ENCODE measurements at regions not wholly inside any gene's neighbourhood (a gene's known extent, or its start where the extent isn't known, plus 50 kb on each side); places are given as distances from the start of the nearest gene placed in this dataset.

DNA sequence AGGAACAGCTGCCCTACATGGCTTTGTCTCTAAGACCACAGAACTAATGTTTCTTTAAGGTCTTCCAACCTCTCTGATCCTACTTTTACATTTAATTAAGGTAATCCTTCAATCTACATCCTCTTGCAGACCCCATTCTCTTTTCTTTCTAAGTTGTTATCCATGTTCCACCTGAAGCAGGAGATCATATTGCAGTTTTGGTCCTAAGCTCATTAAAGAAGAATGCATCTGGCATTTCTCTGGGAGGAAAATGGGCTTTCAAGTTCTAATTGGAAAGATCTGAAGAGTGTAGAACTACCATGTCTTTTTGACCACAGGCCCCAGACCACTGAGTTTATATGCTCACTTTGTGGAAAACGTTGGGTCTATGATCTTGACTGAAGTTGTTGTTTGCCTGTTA is 111.2 kb downstream of the SEM1 start:
- TF ChIP-seq ZFP30 (CRISPR knock-in tag; IDR thresholded peaks at IDR 0.05) = no peak
- ATAC-seq = no peak

DNA sequence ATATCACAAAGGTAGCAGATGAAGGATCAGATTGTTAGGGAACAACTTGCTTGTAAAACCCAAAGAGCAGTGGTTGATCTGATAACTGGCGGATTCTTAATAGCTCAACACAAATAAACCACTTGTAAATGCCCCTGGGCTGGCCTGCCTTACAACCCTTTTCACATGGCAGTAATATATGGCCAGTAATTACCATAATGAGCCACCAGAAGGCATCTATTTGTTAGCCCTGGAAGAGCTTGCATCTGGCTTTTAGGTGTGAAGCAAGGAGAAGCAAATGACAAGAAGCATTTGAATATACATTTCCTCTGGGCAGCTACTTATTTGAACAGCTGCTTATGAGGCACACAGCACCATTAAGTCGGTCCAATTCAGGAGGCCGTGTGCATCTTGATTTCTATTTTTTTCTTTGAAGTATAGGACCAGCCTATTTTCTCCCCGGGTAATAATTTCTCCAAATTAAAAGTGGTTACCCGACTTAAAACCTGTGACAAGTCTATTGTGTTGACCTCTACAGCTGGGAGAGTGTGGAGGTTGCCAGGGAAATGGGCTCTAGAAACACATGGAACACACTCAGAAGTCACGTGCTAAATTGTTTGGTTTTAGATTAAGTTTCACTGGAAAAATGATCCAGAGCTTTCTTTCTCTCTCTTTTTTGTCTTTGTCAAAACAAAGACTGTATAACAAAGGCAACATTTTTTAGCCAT is 113.4 kb downstream of the SEM1 start:
- ATAC-seq = peak; percentile 57; the same call in 2 of the 3 replicates
- no peak for TF ChIP-seq ZFP3 (CRISPR knock-in tag; IDR thresholded peaks at IDR 0.05)
- no peak for TF ChIP-seq ISL1 (CRISPR knock-in tag; IDR thresholded peaks at IDR 0.05)
- no peak for TF ChIP-seq TOX (CRISPR knock-in tag; IDR thresholded peaks at IDR 0.05; ENCODE audit: borderline replicate concordance)

DNA sequence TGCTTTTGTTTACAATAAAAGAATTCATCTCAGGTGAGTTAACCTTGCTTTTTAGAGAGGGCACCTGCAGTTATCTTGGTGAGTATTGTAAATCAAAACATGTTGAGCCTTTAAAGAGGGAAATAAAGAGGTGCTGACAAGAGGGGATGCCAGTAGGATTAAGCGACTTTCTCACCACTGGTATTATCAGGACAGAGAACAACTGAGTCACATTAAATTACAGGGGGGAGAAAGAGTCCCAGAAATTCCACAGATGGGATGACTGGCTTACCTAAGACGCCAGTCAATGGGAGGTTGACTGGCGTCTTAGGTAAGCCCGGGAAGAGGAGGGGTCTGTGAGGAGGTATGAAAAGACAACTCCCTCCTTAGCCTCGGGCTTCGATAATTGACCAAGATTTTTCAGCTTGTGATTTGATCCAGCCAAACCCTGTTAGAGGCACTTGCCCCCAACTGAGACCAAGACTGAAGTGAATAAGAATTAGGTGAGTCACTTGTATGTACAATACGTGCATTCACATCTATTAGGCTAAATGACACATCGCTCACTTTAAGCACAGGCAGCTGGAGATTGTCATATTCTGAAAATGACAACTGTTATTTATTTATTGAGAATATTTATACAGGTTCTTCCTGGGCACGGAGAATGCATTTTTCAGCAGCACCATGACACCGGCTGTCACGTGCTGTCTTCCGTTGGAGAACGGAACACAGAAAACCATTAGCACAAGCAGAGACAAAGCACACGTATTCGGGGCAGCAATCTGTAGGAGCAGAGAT is 117.6 kb downstream of the SEM1 start:
- TF ChIP-seq, protein P1, sequence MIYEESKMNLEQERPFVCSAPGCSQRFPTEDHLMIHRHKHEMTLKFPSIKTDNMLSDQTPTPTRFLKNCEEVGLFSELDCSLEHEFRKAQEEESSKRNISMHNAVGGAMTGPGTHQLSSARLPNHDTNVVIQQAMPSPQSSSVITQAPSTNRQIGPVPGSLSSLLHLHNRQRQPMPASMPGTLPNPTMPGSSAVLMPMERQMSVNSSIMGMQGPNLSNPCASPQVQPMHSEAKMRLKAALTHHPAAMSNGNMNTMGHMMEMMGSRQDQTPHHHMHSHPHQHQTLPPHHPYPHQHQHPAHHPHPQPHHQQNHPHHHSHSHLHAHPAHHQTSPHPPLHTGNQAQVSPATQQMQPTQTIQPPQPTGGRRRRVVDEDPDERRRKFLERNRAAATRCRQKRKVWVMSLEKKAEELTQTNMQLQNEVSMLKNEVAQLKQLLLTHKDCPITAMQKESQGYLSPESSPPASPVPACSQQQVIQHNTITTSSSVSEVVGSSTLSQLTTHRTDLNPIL (CRISPR knock-in tag; IDR thresholded peaks at IDR 0.05; ENCODE audit: low read depth) = peak; percentile 23; the same call in 1 of the 2 replicates
- no peak for TF ChIP-seq ZC3H10 (CRISPR knock-in tag; IDR thresholded peaks at IDR 0.05)
- TF ChIP-seq, protein P2, sequence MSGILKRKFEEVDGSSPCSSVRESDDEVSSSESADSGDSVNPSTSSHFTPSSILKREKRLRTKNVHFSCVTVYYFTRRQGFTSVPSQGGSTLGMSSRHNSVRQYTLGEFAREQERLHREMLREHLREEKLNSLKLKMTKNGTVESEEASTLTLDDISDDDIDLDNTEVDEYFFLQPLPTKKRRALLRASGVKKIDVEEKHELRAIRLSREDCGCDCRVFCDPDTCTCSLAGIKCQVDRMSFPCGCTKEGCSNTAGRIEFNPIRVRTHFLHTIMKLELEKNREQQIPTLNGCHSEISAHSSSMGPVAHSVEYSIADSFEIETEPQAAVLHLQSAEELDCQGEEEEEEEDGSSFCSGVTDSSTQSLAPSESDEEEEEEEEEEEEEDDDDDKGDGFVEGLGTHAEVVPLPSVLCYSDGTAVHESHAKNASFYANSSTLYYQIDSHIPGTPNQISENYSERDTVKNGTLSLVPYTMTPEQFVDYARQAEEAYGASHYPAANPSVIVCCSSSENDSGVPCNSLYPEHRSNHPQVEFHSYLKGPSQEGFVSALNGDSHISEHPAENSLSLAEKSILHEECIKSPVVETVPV (CRISPR knock-in tag; IDR thresholded peaks at IDR 0.05) = no peak
- no peak for TF ChIP-seq ZNF70 (CRISPR knock-in tag; IDR thresholded peaks at IDR 0.05)
- TF ChIP-seq RARB (CRISPR knock-in tag; IDR thresholded peaks at IDR 0.05) = no peak
- no peak for ATAC-seq

DNA sequence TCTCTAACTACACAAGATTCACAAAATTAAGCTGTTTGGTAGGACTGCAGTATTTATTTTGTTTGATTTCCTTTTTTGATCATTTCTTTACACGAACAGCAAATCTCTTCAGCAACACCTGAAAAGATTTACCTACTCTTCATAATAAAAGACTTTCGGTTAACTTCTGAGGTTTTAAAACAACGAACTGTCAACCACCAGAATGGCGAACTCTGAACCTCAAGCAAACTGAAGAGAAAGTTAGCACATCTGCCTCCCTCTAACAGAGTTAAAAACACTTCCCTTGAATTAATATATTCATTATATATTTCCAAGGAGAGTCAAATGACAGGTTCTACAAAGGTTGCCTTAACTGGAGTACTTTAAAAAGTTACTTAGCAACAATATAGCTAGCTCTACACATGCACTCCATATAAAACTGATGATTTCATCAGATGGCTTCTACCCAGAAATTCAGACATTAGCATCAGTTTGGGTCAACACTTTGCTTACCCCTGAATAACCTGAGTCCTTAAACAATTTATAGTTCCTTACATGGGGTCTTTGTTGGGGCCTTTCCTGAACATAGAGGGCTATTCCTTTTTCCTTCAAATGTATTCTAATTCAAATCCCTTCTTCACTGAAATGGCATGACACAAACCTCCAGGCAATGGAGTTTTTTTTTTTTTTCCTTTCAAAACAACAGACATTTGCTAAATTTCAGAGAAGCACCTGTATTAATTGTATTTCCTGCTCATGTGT is 118.3 kb downstream of the SEM1 start:
- no peak for ATAC-seq
- TF ChIP-seq ZNF565 (CRISPR knock-in tag; conservative IDR thresholded peaks at IDR 0.05; ENCODE audit: low read depth) (no peak), ISL1 (CRISPR knock-in tag; IDR thresholded peaks at IDR 0.05) (no peak), TOX (CRISPR knock-in tag; IDR thresholded peaks at IDR 0.05; ENCODE audit: borderline replicate concordance) (no peak), CSDC2 (CRISPR knock-in tag; IDR thresholded peaks at IDR 0.05) (no peak), ZFP3 (CRISPR knock-in tag; IDR thresholded peaks at IDR 0.05) (no peak), GLIS3 (CRISPR knock-in tag; IDR thresholded peaks at IDR 0.05) (no peak), ZFP30 (CRISPR knock-in tag; IDR thresholded peaks at IDR 0.05) (no peak), OSR1 (CRISPR knock-in tag; IDR thresholded peaks at IDR 0.05) (no peak), ZNF8 (CRISPR knock-in tag; IDR thresholded peaks at IDR 0.05) (no peak), ZC3H10 (CRISPR knock-in tag; IDR thresholded peaks at IDR 0.05) (no peak), ESRRG (CRISPR knock-in tag; IDR thresholded peaks at IDR 0.05) (no peak), BACH2 (CRISPR knock-in tag; IDR thresholded peaks at IDR 0.05; ENCODE audit: borderline replicate concordance) (no peak)
- TF ChIP-seq, protein P3, sequence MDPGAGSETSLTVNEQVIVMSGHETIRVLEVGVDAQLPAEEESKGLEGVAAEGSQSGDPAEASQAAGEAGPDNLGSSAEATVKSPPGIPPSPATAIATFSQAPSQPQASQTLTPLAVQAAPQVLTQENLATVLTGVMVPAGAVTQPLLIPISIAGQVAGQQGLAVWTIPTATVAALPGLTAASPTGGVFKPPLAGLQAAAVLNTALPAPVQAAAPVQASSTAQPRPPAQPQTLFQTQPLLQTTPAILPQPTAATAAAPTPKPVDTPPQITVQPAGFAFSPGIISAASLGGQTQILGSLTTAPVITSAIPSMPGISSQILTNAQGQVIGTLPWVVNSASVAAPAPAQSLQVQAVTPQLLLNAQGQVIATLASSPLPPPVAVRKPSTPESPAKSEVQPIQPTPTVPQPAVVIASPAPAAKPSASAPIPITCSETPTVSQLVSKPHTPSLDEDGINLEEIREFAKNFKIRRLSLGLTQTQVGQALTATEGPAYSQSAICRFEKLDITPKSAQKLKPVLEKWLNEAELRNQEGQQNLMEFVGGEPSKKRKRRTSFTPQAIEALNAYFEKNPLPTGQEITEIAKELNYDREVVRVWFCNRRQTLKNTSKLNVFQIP (CRISPR knock-in tag; IDR thresholded peaks at IDR 0.05; ENCODE audit: borderline replicate concordance, low read depth) = no peak
- TF ChIP-seq, protein P2 (CRISPR knock-in tag; IDR thresholded peaks at IDR 0.05) = no peak
- TF ChIP-seq, protein P4, sequence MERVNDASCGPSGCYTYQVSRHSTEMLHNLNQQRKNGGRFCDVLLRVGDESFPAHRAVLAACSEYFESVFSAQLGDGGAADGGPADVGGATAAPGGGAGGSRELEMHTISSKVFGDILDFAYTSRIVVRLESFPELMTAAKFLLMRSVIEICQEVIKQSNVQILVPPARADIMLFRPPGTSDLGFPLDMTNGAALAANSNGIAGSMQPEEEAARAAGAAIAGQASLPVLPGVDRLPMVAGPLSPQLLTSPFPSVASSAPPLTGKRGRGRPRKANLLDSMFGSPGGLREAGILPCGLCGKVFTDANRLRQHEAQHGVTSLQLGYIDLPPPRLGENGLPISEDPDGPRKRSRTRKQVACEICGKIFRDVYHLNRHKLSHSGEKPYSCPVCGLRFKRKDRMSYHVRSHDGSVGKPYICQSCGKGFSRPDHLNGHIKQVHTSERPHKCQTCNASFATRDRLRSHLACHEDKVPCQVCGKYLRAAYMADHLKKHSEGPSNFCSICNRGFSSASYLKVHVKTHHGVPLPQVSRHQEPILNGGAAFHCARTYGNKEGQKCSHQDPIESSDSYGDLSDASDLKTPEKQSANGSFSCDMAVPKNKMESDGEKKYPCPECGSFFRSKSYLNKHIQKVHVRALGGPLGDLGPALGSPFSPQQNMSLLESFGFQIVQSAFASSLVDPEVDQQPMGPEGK (CRISPR knock-in tag; IDR thresholded peaks at IDR 0.05; ENCODE audit: borderline replicate concordance) = no peak
- TF ChIP-seq, protein P1 (CRISPR knock-in tag; IDR thresholded peaks at IDR 0.05; ENCODE audit: low read depth) = no peak
